ENCODE measurements at regions not wholly inside any gene's neighbourhood (a gene's known extent, or its start where the extent isn't known, plus 50 kb on each side); places are given as distances from the start of the nearest gene placed in this dataset.

- no peak for DNase-seq
Observed at GRCh38 chr15:87461631-87462030, 794.9 kb downstream of the NTRK3 start.

GRCh38 chr15:87454860-87455259 is 801.7 kb downstream of the NTRK3 start:
- no peak for DNase-seq

DNA sequence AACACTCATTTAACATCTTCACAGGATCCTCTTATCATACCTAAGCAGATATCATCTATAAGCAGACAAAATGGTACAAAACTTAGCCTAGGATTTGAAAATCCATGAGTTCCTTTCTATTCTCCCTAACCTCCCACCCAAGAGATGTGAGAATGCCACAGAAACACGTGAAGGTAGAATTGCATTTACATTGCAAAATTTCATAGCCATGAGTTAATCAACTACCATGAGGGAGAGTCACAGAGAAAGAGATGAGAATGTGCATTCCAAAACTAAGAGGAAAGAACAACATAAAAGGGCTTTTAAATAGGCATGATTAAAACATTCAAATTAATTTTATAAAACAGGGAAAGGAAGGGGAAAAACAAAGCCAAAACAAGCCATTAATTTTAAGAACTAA is 806.2 kb downstream of the NTRK3 start:
- DNase-seq, result no peak

DNA sequence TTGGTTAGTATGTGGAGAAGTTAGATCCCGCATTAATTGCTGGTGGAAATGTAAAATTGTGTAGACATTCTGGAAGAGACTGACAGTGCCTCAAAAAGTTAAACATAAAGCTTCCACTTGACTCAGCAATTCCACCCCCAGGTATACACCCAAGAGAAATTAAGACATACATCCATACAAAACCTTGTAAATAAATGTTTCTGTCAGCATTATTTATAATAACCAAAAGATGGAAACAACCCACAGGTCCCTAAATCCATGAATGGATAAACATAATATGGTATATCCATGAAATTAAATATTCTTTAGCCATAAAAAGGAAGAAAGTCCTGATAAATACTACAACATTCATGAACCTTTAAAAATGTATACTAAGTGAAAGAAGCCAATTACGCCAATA is 817.4 kb downstream of the NTRK3 start:
- DNase-seq, result no peak

DNA sequence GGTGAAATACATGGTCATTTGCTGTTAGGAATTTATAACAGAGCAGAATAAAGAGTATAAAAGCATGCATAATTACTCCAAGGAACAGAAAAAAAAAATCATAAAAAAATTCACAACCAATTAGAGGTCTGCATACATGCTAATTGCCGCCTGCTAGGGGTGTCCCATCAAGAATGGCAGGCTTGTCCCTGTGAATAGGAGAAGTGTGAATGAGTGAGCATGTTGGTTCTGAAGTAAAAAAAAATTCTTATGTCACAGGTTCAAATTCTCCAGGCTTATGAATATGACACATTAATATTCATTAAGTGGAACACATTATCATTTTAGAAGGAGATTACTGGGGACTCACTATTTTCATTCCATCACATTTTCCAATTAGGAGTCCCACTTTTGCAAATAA is 822.7 kb downstream of the NTRK3 start:
- no peak for DNase-seq

- no peak for DNase-seq
Observed at GRCh38 chr15:87429754-87430153, 826.8 kb downstream of the NTRK3 start.

- no peak for DNase-seq
Observed at GRCh38 chr15:87420017-87420416, 836.5 kb downstream of the NTRK3 start.

- DNase-seq, result no peak
Observed at GRCh38 chr15:87419344-87419743, 837.2 kb downstream of the NTRK3 start.

GRCh38 chr15:87416591-87417257 is 839.8 kb downstream of the NTRK3 start:
- no peak for DNase-seq

DNA sequence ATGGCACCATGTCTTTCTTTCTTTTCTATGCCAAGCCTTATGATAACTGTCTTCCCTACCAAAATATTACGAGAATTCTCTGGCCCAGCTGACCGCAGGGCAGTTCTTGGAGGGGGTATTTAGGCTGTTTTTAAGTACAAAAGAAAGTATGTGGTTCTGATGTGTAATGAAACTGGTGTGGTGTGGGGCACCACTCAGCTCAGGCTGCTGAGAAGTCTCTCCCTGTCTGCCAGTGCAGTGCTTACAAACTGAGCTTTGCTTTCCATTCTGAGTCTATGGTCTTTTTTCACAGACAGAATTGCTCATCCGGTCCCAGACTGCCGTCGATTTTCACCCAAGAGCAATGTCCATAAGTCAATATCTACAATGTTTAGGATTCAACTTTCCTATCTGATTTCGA is 847.6 kb downstream of the NTRK3 start:
- DNase-seq, result no peak

DNA sequence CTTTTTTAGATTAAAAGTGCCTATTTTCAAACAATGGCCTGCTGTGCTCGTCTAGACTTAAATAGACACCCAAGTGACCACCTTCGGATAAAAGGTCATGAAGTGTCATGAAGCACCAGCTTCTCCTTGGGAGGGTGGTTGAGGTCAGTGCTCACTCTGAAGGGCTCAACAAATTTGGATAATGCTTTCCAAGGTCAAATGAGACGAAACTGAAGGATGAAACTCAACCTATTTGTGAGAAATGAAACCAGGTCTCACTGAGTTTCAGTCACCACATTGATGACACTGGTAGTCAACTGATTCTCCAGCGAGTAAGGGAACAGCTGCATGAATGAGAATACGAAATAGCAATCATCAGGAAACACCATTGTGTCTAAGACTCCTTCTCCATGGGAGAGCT is 852.6 kb downstream of the NTRK3 start:
- no peak for DNase-seq

- no peak for DNase-seq
Observed at GRCh38 chr15:87401973-87402372, 854.6 kb downstream of the NTRK3 start.

- DNase-seq, result no peak
Observed at GRCh38 chr15:87394676-87395075, 861.9 kb downstream of the NTRK3 start.

DNA sequence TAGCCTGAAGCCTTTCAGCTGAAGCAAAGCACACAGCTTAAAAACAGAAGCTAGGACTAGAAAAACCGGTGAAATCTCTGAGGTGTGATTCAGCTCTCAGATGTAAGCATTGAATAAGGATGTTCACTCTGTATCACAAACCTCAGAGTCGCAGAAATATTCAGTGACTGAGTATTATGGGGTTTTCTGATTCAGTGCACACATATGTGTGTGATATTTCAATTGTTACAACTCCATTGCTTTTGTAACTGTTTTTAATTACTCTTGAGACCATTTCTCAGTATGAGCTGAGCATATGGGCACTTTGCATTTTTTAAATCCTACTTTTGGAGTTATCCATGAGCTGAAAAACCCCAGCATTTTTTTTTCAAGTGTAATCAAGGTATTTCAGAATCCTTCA is 868.8 kb downstream of the NTRK3 start:
- no peak for DNase-seq

DNA sequence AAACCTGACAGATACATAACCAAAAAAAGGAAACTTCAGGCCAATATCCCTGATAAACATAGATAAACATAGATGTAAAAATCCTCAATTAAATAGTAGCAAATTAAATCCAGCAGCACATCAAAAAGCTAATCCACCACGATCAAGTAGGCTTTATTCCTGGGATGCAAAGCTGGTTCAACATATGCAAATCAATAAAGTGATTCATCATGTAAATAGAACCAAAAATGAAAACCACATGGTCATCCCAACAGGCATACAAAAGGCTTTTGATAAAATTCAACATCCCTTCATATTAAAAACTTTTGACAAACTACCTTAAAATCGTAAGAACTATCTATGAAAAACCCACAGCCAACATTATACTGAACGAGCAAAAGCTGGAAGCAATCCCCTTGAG is 882.2 kb downstream of the NTRK3 start:
- no peak for DNase-seq

DNA sequence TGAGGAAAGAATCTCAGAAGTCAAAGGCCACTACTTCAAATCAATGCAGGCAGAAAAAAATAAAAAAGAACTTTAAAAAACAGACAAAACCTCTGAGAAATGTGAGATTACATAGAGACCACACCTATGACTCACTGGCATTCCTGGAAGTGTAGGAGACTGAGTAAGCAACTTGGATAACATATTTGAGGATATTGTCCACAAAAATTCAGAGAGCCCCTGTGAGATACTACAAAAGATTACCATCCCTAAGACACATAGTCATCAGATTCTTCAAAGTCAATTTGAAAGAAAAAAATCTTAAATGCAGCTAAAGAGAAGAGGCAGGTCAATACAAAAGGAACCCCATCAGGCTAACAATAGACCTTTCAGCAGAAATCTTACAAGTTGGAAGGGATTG is 887.3 kb downstream of the NTRK3 start:
- no peak for DNase-seq

DNA sequence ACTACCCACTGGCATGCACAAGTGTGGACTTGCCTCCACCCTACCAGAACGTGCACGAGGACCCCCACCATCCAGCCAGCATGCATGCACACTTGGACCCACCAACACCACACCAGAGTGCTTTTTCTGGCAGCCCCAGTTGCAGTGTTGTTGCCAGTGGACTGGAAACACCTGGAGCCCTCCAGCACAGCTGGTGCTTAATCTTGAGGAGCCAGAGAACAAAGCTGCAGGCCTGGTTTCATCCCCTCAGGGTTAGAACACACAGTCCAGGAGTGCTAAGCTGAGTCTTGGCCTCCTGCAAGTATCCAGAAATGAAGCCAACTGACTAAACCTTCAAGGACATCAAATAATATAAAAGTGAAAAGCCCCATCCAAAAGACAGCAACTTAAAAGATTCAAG is 888.0 kb downstream of the NTRK3 start:
- DNase-seq, result no peak

GRCh38 chr15:87365186-87365585 is 891.4 kb downstream of the NTRK3 start:
- DNase-seq, result no peak

DNA sequence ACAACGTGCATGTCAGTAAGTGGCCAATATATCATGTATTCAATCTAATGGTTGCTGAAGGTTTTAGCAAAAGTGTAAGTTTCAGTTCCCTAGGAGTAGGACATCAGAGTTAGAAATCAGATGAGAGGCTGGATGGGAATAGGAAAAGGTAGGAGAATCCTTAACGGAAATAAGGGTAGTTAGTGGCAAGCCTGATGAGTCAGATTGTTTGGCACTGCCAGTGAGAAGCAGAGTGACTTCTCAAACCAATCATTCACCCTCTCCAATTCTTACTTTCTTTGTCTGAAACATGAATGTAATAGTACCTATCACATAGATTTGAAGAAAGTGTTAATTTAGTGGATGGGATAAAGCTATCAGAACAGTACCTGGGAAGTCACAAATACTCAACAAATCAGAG is 894.0 kb downstream of the NTRK3 start:
- DNase-seq, result no peak

DNA sequence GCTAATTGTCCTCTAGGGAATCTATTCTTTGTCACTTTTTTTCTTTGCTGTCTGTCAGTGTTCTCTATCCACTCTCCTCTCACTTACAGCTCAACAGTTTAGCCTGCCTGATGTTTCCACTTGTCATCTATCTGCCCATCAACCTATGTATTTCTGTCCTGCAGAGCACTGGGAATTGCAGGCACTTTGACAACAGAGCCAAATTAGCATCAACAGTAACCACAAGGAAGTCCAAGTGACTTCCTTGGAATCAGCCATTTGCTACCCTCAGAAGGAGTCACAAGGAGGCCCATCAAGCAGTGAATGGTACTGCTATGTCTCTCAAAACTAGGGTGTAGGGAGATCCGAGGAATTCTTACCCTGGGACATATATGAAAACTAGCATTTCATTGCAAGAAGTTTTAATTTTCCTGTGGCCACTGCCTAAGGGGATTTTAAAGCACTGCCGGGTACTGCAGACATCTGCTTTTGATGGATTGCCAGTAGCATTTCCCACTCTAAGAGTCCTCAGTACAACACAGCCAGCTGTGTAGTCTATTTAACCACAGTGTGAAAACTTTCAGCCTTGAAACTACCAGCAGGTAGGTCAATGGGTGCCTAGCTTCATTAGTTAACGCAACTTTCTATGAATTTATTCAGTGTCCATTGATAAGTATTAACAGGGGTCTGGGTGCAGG is 898.8 kb downstream of the NTRK3 start:
- no peak for DNase-seq

- no peak for DNase-seq
Observed at GRCh38 chr15:87355946-87356345, 900.6 kb downstream of the NTRK3 start.

- no peak for DNase-seq
Observed at GRCh38 chr15:87354661-87355410, 901.7 kb downstream of the NTRK3 start.

DNA sequence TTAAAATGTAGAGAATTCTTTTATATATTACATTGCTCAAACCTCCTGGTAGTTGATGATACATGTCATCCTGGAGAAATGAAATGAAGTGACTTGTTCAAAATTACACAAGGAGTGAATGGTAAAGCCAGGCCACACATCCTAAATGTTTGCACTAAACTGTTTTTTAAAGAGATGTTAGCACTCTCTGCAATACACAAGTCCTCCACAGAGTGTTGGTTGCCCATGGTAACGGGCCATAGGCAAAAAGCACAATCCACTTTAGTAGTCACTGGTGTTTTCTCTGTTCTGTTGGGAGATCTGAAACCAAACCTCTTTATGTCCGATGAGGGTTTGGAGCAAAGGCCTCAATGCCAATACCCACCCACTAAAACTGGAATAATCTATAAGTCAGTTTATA is 907.4 kb downstream of the NTRK3 start:
- no peak for DNase-seq

DNA sequence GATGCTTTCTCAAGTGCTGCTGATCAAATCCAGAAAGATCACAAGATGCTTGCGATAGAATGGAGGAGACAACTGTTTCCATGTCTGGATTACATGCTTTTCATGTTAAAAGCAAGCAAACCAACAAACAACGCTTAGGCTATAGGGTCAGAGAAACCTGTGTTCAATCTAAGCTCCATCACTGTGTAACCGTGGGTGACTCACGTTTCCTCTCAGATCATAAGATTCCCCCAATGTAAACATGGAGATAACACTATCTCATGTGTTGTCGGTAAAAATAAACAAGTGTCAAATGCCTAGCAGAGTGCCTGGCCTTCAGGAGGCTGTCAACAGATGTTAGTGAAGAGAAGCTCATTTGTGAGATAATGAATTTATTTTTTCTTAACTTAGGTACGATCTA is 907.8 kb downstream of the NTRK3 start:
- DNase-seq, result no peak

Measured in stimulated activated CD8-positive, alpha-beta memory T cell treated with anti-CD3 and anti-CD28 coated beads, Interleukin-4, amount 100 ng/mL, for 48 hours (primary cell).